ENCODE measurements at regions not wholly inside any gene's neighbourhood (a gene's known extent, or its start where the extent isn't known, plus 50 kb on each side); places are given as distances from the start of the nearest gene placed in this dataset.

GRCh38 chr1:83704350-83704749 lies 294.6 kb downstream of the TTLL7 start:
- TF ChIP-seq CTCF (conservative IDR thresholded peaks at IDR 0.05; ENCODE audit: low read depth, low read length), result no peak
- TF ChIP-seq FOS (IDR thresholded peaks at IDR 0.05; ENCODE audit: low read depth, low read length), result no peak
- TF ChIP-seq POLR2A (IDR thresholded peaks at IDR 0.05; ENCODE audit: low read depth, low read length), result no peak
- no peak for TF ChIP-seq RAD21 (IDR thresholded peaks at IDR 0.05; ENCODE audit: low read length)
- TF ChIP-seq MXI1 (IDR thresholded peaks at IDR 0.05; ENCODE audit: borderline replicate concordance, low read depth, low read length), result no peak
- TF ChIP-seq MAFK (IDR thresholded peaks at IDR 0.05; ENCODE audit: low read depth, low read length), result no peak
- TF ChIP-seq SMC3 (IDR thresholded peaks at IDR 0.05; ENCODE audit: low read depth, low read length), result no peak
